HG03378 (cell line): ENCODE measurements at regions not wholly inside any gene's neighbourhood (a gene's known extent, or its start where the extent isn't known, plus 50 kb on each side); places are given as distances from the start of the nearest gene placed in this dataset.

ENCODE experiments used
- ATAC-seq: cut with Tn5 transposase; IDR thresholded peaks from one replicate; pipeline ENCODE4 v1.9.1; 2021; ENCODE audit warnings: mild to moderate bottlenecking, moderate library complexity; ENCODE audit not compliant: unreplicated experiment

- ATAC-seq = no peak
Observed at GRCh38 chr1:70874818-70875217, 172.8 kb downstream of the PTGER3 start.

- no peak for ATAC-seq
Observed at GRCh38 chr1:70877343-70877742, 170.3 kb downstream of the PTGER3 start.

- no peak for ATAC-seq
Observed at GRCh38 chr1:70887936-70888335, 159.7 kb downstream of the PTGER3 start.

GRCh38 chr1:70888722-70889121 is 158.9 kb downstream of the PTGER3 start:
- no peak for ATAC-seq

- ATAC-seq = no peak
Observed at GRCh38 chr1:70890408-70890807, 157.2 kb downstream of the PTGER3 start.

- no peak for ATAC-seq
Observed at GRCh38 chr1:70891051-70891843, 156.4 kb downstream of the PTGER3 start.

- no peak for ATAC-seq
Observed at GRCh38 chr1:70892140-70892539, 155.5 kb downstream of the PTGER3 start.

- no peak for ATAC-seq
Observed at GRCh38 chr1:70892930-70893329, 154.7 kb downstream of the PTGER3 start.

- ATAC-seq = no peak
Observed at GRCh38 chr1:70893381-70893780, 154.2 kb downstream of the PTGER3 start.

GRCh38 chr1:70895531-70895930 is 152.1 kb downstream of the PTGER3 start:
- no peak for ATAC-seq

- ATAC-seq = no peak
Observed at GRCh38 chr1:70896224-70896623, 151.4 kb downstream of the PTGER3 start.

- no peak for ATAC-seq
Observed at GRCh38 chr1:70897273-70897672, 150.3 kb downstream of the PTGER3 start.

GRCh38 chr1:70899735-70900134 is 147.9 kb downstream of the PTGER3 start:
- ATAC-seq = no peak

GRCh38 chr1:70902211-70902610 is 145.4 kb downstream of the PTGER3 start:
- ATAC-seq = no peak

- no peak for ATAC-seq
Observed at GRCh38 chr1:70906800-70907199, 140.8 kb downstream of the PTGER3 start.

- ATAC-seq = no peak
Observed at GRCh38 chr1:70907563-70908310, 139.9 kb downstream of the PTGER3 start.

- ATAC-seq = no peak
Observed at GRCh38 chr1:70909262-70909822, 138.3 kb downstream of the PTGER3 start.

GRCh38 chr1:70910013-70910412 is 137.6 kb downstream of the PTGER3 start:
- peak; percentile 64 for ATAC-seq

- ATAC-seq = no peak
Observed at GRCh38 chr1:70911861-70912260, 135.8 kb downstream of the PTGER3 start.

GRCh38 chr1:70914224-70914623 is 133.4 kb downstream of the PTGER3 start:
- ATAC-seq = no peak

GRCh38 chr1:70915258-70916033 is 132.2 kb downstream of the PTGER3 start:
- no peak for ATAC-seq
